Psoas muscle (tissue), 7 donors: ENCODE measurements at regions not wholly inside any gene's neighbourhood (a gene's known extent, or its start where the extent isn't known, plus 50 kb on each side); places are given as distances from the start of the nearest gene placed in this dataset.

ENCODE experiments used
- ATAC-seq, 4 donors: fragments of 200-7000 bp; cut with Tn5 transposase; one replicate each; pipeline ENCODE4 v1.9.1; 2020; ENCODE audit warnings: moderate library complexity in 3 of 4, mild to moderate bottlenecking in 2 of 4
- DNase-seq, 2 donors: peaks; one replicate each; pipeline ENCODE4 v3.0.0-alpha.2; 2020
- H3K27ac ChIP-seq: fragments of 200-600 bp; one replicate; pipeline ENCODE4 v1.8.0; 2022
- H3K27me3 ChIP-seq, 3 donors: fragments of 200-600 bp in 1 of 3; one replicate each; pipeline versions ENCODE4 v1.6.1 to v1.8.0; 2013 to 2022; ENCODE audit warnings: low read length in 2 of 3, mild to moderate bottlenecking in 2 of 3, moderate library complexity in 1 of 3; ENCODE audit not compliant: insufficient read depth in 3 of 3
- H3K36me3 ChIP-seq, 2 donors: fragments of 200-600 bp in 1 of 2; one replicate each; pipeline versions ENCODE4 v1.6.1 to v1.8.0; 2013 to 2022; ENCODE audit warnings: low read depth in 1 of 2, mild to moderate bottlenecking in 1 of 2, moderate library complexity in 1 of 2; ENCODE audit not compliant: insufficient read depth in 1 of 2
- H3K4me1 ChIP-seq: fragments of 200-600 bp; one replicate; pipeline ENCODE4 v1.8.0; 2022
- H3K4me3 ChIP-seq: fragments of 200-600 bp; one replicate; pipeline ENCODE4 v1.8.0; 2022; ENCODE audit warnings: mild to moderate bottlenecking
- H3K9me3 ChIP-seq: fragments of 200-600 bp; one replicate; pipeline ENCODE4 v1.8.0; 2022
- CTCF ChIP-seq: fragments of 200-600 bp; IDR thresholded peaks from one replicate; pipeline ENCODE4 v1.8.0; 2022; ENCODE audit warnings: antibody characterized with exemption
- WGBS, 3 donors: extraction: QIAGEN DNeasy Blood & Tissue Kit; methylation state at CpG; one replicate each; pipeline versions ENCODE4 v1.1.6 to v1.1.7; 2013; 5-methylcytosine and 5-hydroxymethylcytosine counted together
- intact Hi-C, 2 donors: fragments of 100-400 bp; cut with DNase I; formaldehyde crosslinking; loops; one replicate each; pipeline versions ENCODE4 v1.11.0 to v1.14.2; 2022
- donor health status: healthy with polysubstance abuse.
- donor health status: DM: no; HTN: no; CAD: no; lungs with moderate emphysema.
- donor health status: Bipolar disorder and iron deficiency.
- donor health status: healthy.
- donor health status: DM: yes; HTN: yes; CAD: no.
- donor health status: DM: no; HTN: no; CAD: no.
- donor health status: DM: yes; HTN: yes; CAD: no.

GRCh38 chr1:80101159-80101558 lies 1094.6 kb upstream of the ADGRL4 start:
- H3K9me3 ChIP-seq: peaks cover 6% of the 10 kb centered on the region
- no peak overlapping the region for H3K27ac ChIP-seq
- no peak overlapping the region for H3K4me3 ChIP-seq
- H3K4me1 ChIP-seq: no peaks in the 10 kb centered on the region
- no peaks in the 10 kb centered on the region for H3K36me3 ChIP-seq
- 53 to 89% (median 57%) methylated on average over 2 of the region's 2 CpGs for WGBS, 3 donors
- ATAC-seq (no peak), DNase-seq (no peak)
- intact Hi-C loops: no loop called here
- no peak for TF ChIP-seq CTCF
- no peaks in the 10 kb centered on the region for H3K27me3 ChIP-seq

GRCh38 chr1:80099713-80100112 lies 1093.2 kb upstream of the ADGRL4 start:
- H3K27me3 ChIP-seq: no peaks in the 10 kb centered on the region
- H3K9me3 ChIP-seq: peaks cover 6% of the 10 kb centered on the region
- no peaks in the 10 kb centered on the region for H3K36me3 ChIP-seq
- no peak overlapping the region for H3K4me3 ChIP-seq
- 92 to 94% (median 92%) methylated on average over 1 of the region's 1 CpG for WGBS, 3 donors
- intact Hi-C loops: no loop called here
- H3K27ac ChIP-seq: no peak overlapping the region
- no peak for TF ChIP-seq CTCF
- H3K4me1 ChIP-seq: no peaks in the 10 kb centered on the region
- DNase-seq (no peak), ATAC-seq (no peak)

GRCh38 chr1:80085067-80085466 lies 1078.5 kb upstream of the ADGRL4 start:
- H3K4me3 ChIP-seq: no peak overlapping the region
- no peak overlapping the region for H3K27ac ChIP-seq
- H3K4me1 ChIP-seq: no peaks in the 10 kb centered on the region
- no peaks in the 10 kb centered on the region for H3K36me3 ChIP-seq
- DNase-seq (no peak), ATAC-seq (no peak)
- no peaks in the 10 kb centered on the region for H3K27me3 ChIP-seq
- intact Hi-C loops: no loop called here
- no peaks in the 10 kb centered on the region for H3K9me3 ChIP-seq
- TF ChIP-seq CTCF: no peak

GRCh38 chr1:80083892-80084291 lies 1077.4 kb upstream of the ADGRL4 start:
- H3K4me1 ChIP-seq: no peaks in the 10 kb centered on the region
- 97 to 100% (median 99%) methylated on average over 1 of the region's 1 CpG for WGBS, 3 donors
- no peaks in the 10 kb centered on the region for H3K36me3 ChIP-seq
- TF ChIP-seq CTCF: no peak
- ATAC-seq (no peak), DNase-seq (no peak)
- intact Hi-C loops: no loop called here
- H3K4me3 ChIP-seq: no peak overlapping the region
- no peaks in the 10 kb centered on the region for H3K27me3 ChIP-seq
- H3K27ac ChIP-seq: no peak overlapping the region
- no peaks in the 10 kb centered on the region for H3K9me3 ChIP-seq

- Histone ChIP-seq H3K4me1 (no peaks in the 10 kb centered on the region), H3K4me3 (no peak overlapping the region), H3K27ac (no peak overlapping the region), H3K36me3 (no peaks in the 10 kb centered on the region), H3K27me3 (no peaks in the 10 kb centered on the region), H3K9me3 (no peaks in the 10 kb centered on the region)
- DNase-seq (no peak), ATAC-seq (no peak)
- no peak for TF ChIP-seq CTCF
- intact Hi-C loops: no loop called here
These were observed 1069.9 kb upstream of the ADGRL4 start for GRCh38 chr1:80076469-80076868.
